22Rv1 (cell line): ENCODE measurements at regions not wholly inside any gene's neighbourhood (a gene's known extent, or its start where the extent isn't known, plus 50 kb on each side); places are given as distances from the start of the nearest gene placed in this dataset.

Experiments used
- H3K27ac ChIP-seq: fragments of 450-650 bp; 2 replicates; pipeline ENCODE4 v1.5.1; 2017
- CTCF ChIP-seq: fragments of 450-650 bp; IDR thresholded peaks from 2 replicates; pipeline ENCODE4 v1.5.1; 2017; ENCODE audit warnings: mild to moderate bottlenecking
- ZFX ChIP-seq: fragments of 450-650 bp; IDR thresholded peaks from 2 replicates; pipeline ENCODE4 v1.6.1; 2017; ENCODE audit warnings: antibody characterized with exemption, borderline replicate concordance

GRCh38 chr11:15710580-15711275, 596.0 kb downstream of the INSC start:
- TF ChIP-seq ZFX (no peak), CTCF (no peak)
- no peak overlapping the region for H3K27ac ChIP-seq

- no peak overlapping the region for H3K27ac ChIP-seq
- TF ChIP-seq CTCF (no peak), ZFX (no peak)
Measured at GRCh38 chr11:15711311-15711710, 596.6 kb downstream of the INSC start.

- TF ChIP-seq ZFX = no peak
- TF ChIP-seq CTCF = no peak
- no peak overlapping the region for H3K27ac ChIP-seq
Measured at GRCh38 chr11:15714641-15715399, 600.1 kb downstream of the INSC start.

- H3K27ac ChIP-seq = no peak overlapping the region
- TF ChIP-seq ZFX (no peak), CTCF (no peak)
Measured at GRCh38 chr11:15716550-15716949, 601.8 kb downstream of the INSC start.

GRCh38 chr11:15720460-15720859, 605.7 kb downstream of the INSC start:
- no peak overlapping the region for H3K27ac ChIP-seq
- no peak for TF ChIP-seq CTCF
- no peak for TF ChIP-seq ZFX

GRCh38 chr11:15723966-15724365, 609.2 kb downstream of the INSC start:
- no peak overlapping the region for H3K27ac ChIP-seq
- TF ChIP-seq ZFX = no peak
- TF ChIP-seq CTCF = no peak

GRCh38 chr11:15724601-15725000, 609.9 kb downstream of the INSC start:
- H3K27ac ChIP-seq = no peak overlapping the region
- TF ChIP-seq CTCF (no peak), ZFX (no peak)
